AG09319 (cell line): ENCODE measurements at regions not wholly inside any gene's neighbourhood (a gene's known extent, or its start where the extent isn't known, plus 50 kb on each side); places are given as distances from the start of the nearest gene placed in this dataset.

Experiments
- DNase-seq: peaks from one replicate; pipeline ENCODE4 v3.0.0-alpha.2; 2010; ENCODE audit warnings: low read depth; ENCODE audit errors: extremely low read depth
- CTCF ChIP-seq: IDR thresholded peaks from 2 replicates; pipeline ENCODE4 v1.5.1; 2011; ENCODE audit warnings: low read depth, mild to moderate bottlenecking, inconsistent platforms, low read length, moderate library complexity

- no peak for DNase-seq
These were observed 102.2 kb downstream of the TSEN15 start for GRCh38 chr1:184153731-184154130.

GRCh38 chr1:184156521-184157393 is 105.2 kb downstream of the TSEN15 start:
- DNase-seq, result no peak
- no peak for TF ChIP-seq CTCF

More at GRCh38 chr1:184153731-184154130, 102.2 kb downstream of the TSEN15 start:
- no peak for TF ChIP-seq CTCF

- TF ChIP-seq CTCF, result no peak
- DNase-seq, result no peak
These were observed 105.8 kb downstream of the TSEN15 start for GRCh38 chr1:184157394-184157742.

- no peak for DNase-seq
- TF ChIP-seq CTCF, result no peak
These were observed 107.6 kb downstream of the TSEN15 start for GRCh38 chr1:184158896-184159681.

GRCh38 chr1:184160236-184160635 is 108.7 kb downstream of the TSEN15 start:
- TF ChIP-seq CTCF, result no peak
- no peak for DNase-seq

- DNase-seq, result no peak
These were observed 109.7 kb downstream of the TSEN15 start for GRCh38 chr1:184161071-184161698.

More at GRCh38 chr1:184161071-184161698, 109.7 kb downstream of the TSEN15 start:
- TF ChIP-seq CTCF, result no peak
